ENCODE measurements at regions not wholly inside any gene's neighbourhood (a gene's known extent, or its start where the extent isn't known, plus 50 kb on each side); places are given as distances from the start of the nearest gene placed in this dataset.

- TF ChIP-seq POLR2A (IDR thresholded peaks at IDR 0.05): no peak
- TF ChIP-seq CTCF (IDR thresholded peaks at IDR 0.05): no peak
- Histone ChIP-seq H3K36me3 (no peaks in the 10 kb centered on the region), H3K27ac (peak overlapping the region in 4 of 12 donors; percentile 26 to 79 (median 68)), H3K4me3 (no peak overlapping the region), H3K9me3 (no peaks in the 10 kb centered on the region), H3K4me1 (peaks cover 0 to 31% (median 16%) of the 10 kb centered on the region in 12 donors), H3K27me3 (no peaks in the 10 kb centered on the region)
- ATAC-seq (peak in 1 of 4 donors; percentile 2), DNase-seq (no peak)
- intact Hi-C loops (cut with DNase I): loop anchor here in 2 of 10 donors (5.0 kb wide), 1 partner anchor 52 kb away; no protein-coding TSS in a partner anchor
- WGBS, 4 donors: 89 to 93% (median 91%) methylated on average over 7 to 13 of the region's 13 CpGs
Observed at GRCh38 chr5:173705512-173706044, 89.1 kb upstream of the BOD1 start.

- H3K27ac ChIP-seq: peak overlapping the region; percentile 8 to 79 (median 63)
- H3K9me3 ChIP-seq: no peaks in the 10 kb centered on the region
- H3K27me3 ChIP-seq: no peaks in the 10 kb centered on the region
- H3K4me1 ChIP-seq: peaks cover 0 to 31% (median 16%) of the 10 kb centered on the region in 12 donors
- peak in 1 of 4 donors; percentile 27 for ATAC-seq
- H3K36me3 ChIP-seq: no peaks in the 10 kb centered on the region
- DNase-seq: no peak
- 76 to 92% (median 84%) methylated on average over 4 of the region's 4 CpGs for WGBS, 4 donors
- TF ChIP-seq CTCF (IDR thresholded peaks at IDR 0.05): no peak
- no peak for TF ChIP-seq POLR2A (IDR thresholded peaks at IDR 0.05)
- no peak overlapping the region for H3K4me3 ChIP-seq
- intact Hi-C loops (cut with DNase I): loop anchor here in 2 of 10 donors (5.0 kb wide), 1 partner anchor 51 kb away; no protein-coding TSS in a partner anchor
Observed at GRCh38 chr5:173706700-173707099, 90.2 kb upstream of the BOD1 start.

- intact Hi-C loops (cut with DNase I): loop anchor here in 2 of 10 donors (5.0 kb wide), 1 partner anchor 50 kb away; no protein-coding TSS in a partner anchor
- peaks cover 0 to 31% (median 16%) of the 10 kb centered on the region in 12 donors for H3K4me1 ChIP-seq
- WGBS, 4 donors: 10 to 35% (median 15%) methylated on average over 3 to 4 of the region's 4 CpGs
- no peak overlapping the region for H3K4me3 ChIP-seq
- ATAC-seq (peak; percentile 79 to 90 (median 88)), DNase-seq (peak; percentile 63 to 80 (median 73))
- TF ChIP-seq POLR2A (IDR thresholded peaks at IDR 0.05): no peak
- H3K9me3 ChIP-seq: no peaks in the 10 kb centered on the region
- H3K27ac ChIP-seq: peak overlapping the region; percentile 8 to 79 (median 63)
- H3K27me3 ChIP-seq: no peaks in the 10 kb centered on the region
- no peaks in the 10 kb centered on the region for H3K36me3 ChIP-seq
Observed at GRCh38 chr5:173707392-173707791, 90.9 kb upstream of the BOD1 start.

- no peak for DNase-seq
- H3K9me3 ChIP-seq: no peaks in the 10 kb centered on the region
- H3K27me3 ChIP-seq: no peaks in the 10 kb centered on the region
- intact Hi-C loops (cut with DNase I): loop anchor here in 2 of 10 donors (5.0 kb wide), 1 partner anchor 48 kb away; no protein-coding TSS in a partner anchor
- peaks cover 0 to 31% (median 16%) of the 10 kb centered on the region in 12 donors for H3K4me1 ChIP-seq
- H3K36me3 ChIP-seq: no peaks in the 10 kb centered on the region
- ATAC-seq: no peak
- TF ChIP-seq POLR2A (IDR thresholded peaks at IDR 0.05) (no peak), CTCF (IDR thresholded peaks at IDR 0.05) (no peak)
- WGBS, 4 donors: 89 to 94% (median 90%) methylated on average over 3 of the region's 3 CpGs
- H3K4me3 ChIP-seq: no peak overlapping the region
- H3K27ac ChIP-seq: no peak overlapping the region
Observed at GRCh38 chr5:173709145-173709544, 92.7 kb upstream of the BOD1 start.

Measured in heart left ventricle (tissue), 16 donors.